B cell (primary cell): ENCODE measurements at regions not wholly inside any gene's neighbourhood (a gene's known extent, or its start where the extent isn't known, plus 50 kb on each side); places are given as distances from the start of the nearest gene placed in this dataset.

Experiments
- ATAC-seq: fragments of 200-7000 bp; cut with Tn5 transposase; one replicate; pipeline ENCODE4 v1.10.0; 2021; ENCODE audit warnings: low read depth, mild to moderate bottlenecking, moderate number of reproducible peaks, moderate library complexity
- CTCF ChIA-PET: fragments of 350-600 bp; sonication (Branson Sonifier 250); formaldehyde crosslinking; loops from one replicate; lab custom pipeline; 2021; ENCODE audit warnings: antibody characterized with exemption, inconsistent platforms; lab: Charles Lee
- POLR2A ChIA-PET: fragments of 350-600 bp; sonication (Branson Sonifier 250); formaldehyde crosslinking; loops from one replicate; lab custom pipeline; 2021; ENCODE audit warnings: antibody characterized with exemption; lab: Charles Lee
- DNase-seq: peaks from one replicate; pipeline ENCODE4 v3.0.0; 2013
- H2AFZ ChIP-seq: 2 replicates; pipeline ENCODE4 v1.6.1; 2012; ENCODE audit warnings: mild to moderate bottlenecking, low read depth, low read length; ENCODE audit not compliant: insufficient read depth, poor library complexity, severe bottlenecking
- H3K27ac ChIP-seq, 2 donors: 1 replicate in 1 of 2; 2 replicates in 1 of 2; pipeline ENCODE4 v1.5.1; 2012 to 2013; ENCODE audit warnings: low read length in 2 of 2, mild to moderate bottlenecking in 2 of 2, moderate library complexity in 1 of 2
- H3K27me3 ChIP-seq, 4 experiments: fragments of 200-600 bp in 1 of 4; sonication (generic) in 1 of 4; replicated peaks in 1 of 4; 1 replicate in 2 of 4; 2 replicates in 2 of 4; pipeline versions ENCODE4 v1.6.1 to v1.7.0; 2013 to 2016; ENCODE audit warnings: low read length in 3 of 4, mild to moderate bottlenecking in 2 of 4, mixed read lengths in 1 of 4, moderate library complexity in 1 of 4; ENCODE audit not compliant: insufficient read depth in 4 of 4, control insufficient read depth in 3 of 4; ENCODE audit errors: control extremely low read depth in 1 of 4
- H3K36me3 ChIP-seq, 2 experiments: replicated peaks in 1 of 2; 1 replicate in 1 of 2; 2 replicates in 1 of 2; pipeline versions ENCODE4 v1.6.1 to v1.7.1; 2013; ENCODE audit warnings: low read length in 1 of 2; ENCODE audit not compliant: insufficient read depth in 2 of 2, control insufficient read depth in 1 of 2; ENCODE audit errors: control extremely low read depth in 1 of 2, extremely low read depth in 1 of 2
- H3K4me1 ChIP-seq, 2 donors: fragments of 200-600 bp in 1 of 2; sonication (generic) in 1 of 2; 1 replicate in 1 of 2; 2 replicates in 1 of 2; pipeline versions ENCODE4 v1.5.1 to v1.6.1; 2013 to 2017; ENCODE audit warnings: low read length in 2 of 2; ENCODE audit not compliant: control insufficient read depth in 2 of 2, insufficient read depth in 2 of 2
- H3K4me2 ChIP-seq: replicated peaks from 2 replicates; pipeline ENCODE3; 2012; ENCODE audit warnings: mild to moderate bottlenecking, low read depth, low read length; ENCODE audit not compliant: poor library complexity, severe bottlenecking
- H3K4me3 ChIP-seq, 5 experiments: fragments of 200-600 bp in 1 of 5; sonication (generic) in 1 of 5; 1 replicate in 3 of 5; 2 replicates in 2 of 5; pipeline versions ENCODE4 v1.5.1 to v1.7.0; 2011 to 2016; ENCODE audit warnings: low read length in 4 of 5, mild to moderate bottlenecking in 4 of 5, low read depth in 2 of 5, control low read depth in 1 of 5, moderate library complexity in 1 of 5; ENCODE audit not compliant: insufficient read depth in 1 of 5; ENCODE audit errors: control extremely low read depth in 1 of 5, extremely low read depth in 1 of 5
- H3K79me2 ChIP-seq: fragments of 200-600 bp; sonication (generic); one replicate; pipeline ENCODE4 v1.6.0; 2016; ENCODE audit warnings: low read length; ENCODE audit not compliant: control insufficient read depth, insufficient read depth
- H3K9ac ChIP-seq: fragments of 200-600 bp; sonication (generic); 2 replicates; pipeline ENCODE4 v1.6.1; 2017; ENCODE audit warnings: mild to moderate bottlenecking, low read length, moderate library complexity
- H3K9me3 ChIP-seq, 3 donors: one replicate each; pipeline versions ENCODE4 v1.6.1 to v1.7.1; 2013; ENCODE audit warnings: low read length in 2 of 3; ENCODE audit not compliant: control insufficient read depth in 2 of 3, insufficient read depth in 1 of 3; ENCODE audit errors: control extremely low read depth in 1 of 3
- H4K20me1 ChIP-seq: 2 replicates; pipeline ENCODE4 v1.6.0; 2012; ENCODE audit warnings: mild to moderate bottlenecking, low read length; ENCODE audit not compliant: insufficient read depth, control insufficient read depth, poor library complexity, severe bottlenecking
- H3K27ac Mint-ChIP-seq: one replicate; pipeline ENCODE4 v1.8.0; 2021; ENCODE audit warnings: mixed read lengths
- H3K27me3 Mint-ChIP-seq: one replicate; pipeline ENCODE4 v1.8.0; 2021; ENCODE audit warnings: mixed read lengths
- H3K4me1 Mint-ChIP-seq: one replicate; pipeline ENCODE4 v1.8.0; 2021; ENCODE audit warnings: mixed read lengths
- H3K4me3 Mint-ChIP-seq: one replicate; pipeline ENCODE4 v1.8.0; 2021; ENCODE audit warnings: mixed read lengths
- H3K9me3 Mint-ChIP-seq: one replicate; pipeline ENCODE4 v1.8.0; 2022; ENCODE audit warnings: mixed read lengths; ENCODE audit not compliant: insufficient read depth
- CTCF ChIP-seq: fragments of 200-600 bp; IDR thresholded peaks from one replicate; pipeline ENCODE4 v1.8.0; 2022; ENCODE audit warnings: antibody characterized with exemption, mild to moderate bottlenecking
- EZH2 ChIP-seq: IDR thresholded peaks from 2 replicates; pipeline ENCODE4 v1.6.1; 2012; ENCODE audit warnings: borderline replicate concordance, low read depth, mild to moderate bottlenecking, moderate library complexity, low read length; ENCODE audit not compliant: insufficient read depth, poor library complexity, severe bottlenecking
- WGBS: methylation state at CpG from one replicate; pipeline ENCODE4 v1.1.5; 2013; ENCODE audit warnings: missing lambda C conversion rate; ENCODE audit not compliant: insufficient coverage; 5-methylcytosine and 5-hydroxymethylcytosine counted together
- intact Hi-C: fragments of 100-400 bp; cut with micrococcal nuclease; formaldehyde crosslinking; loops from one replicate; pipeline ENCODE4 v1.10.0; 2022

GRCh38 chr14:94935706-94936300 is 165.9 kb upstream of the GSC start:
- WGBS = 82% methylated on average over 6 of the region's 13 CpGs
- Histone ChIP-seq H4K20me1 (no peaks in the 10 kb centered on the region), H3K4me1 (no peaks in the 10 kb centered on the region), H3K36me3 (no peaks in the 10 kb centered on the region), H3K27me3 (no peaks in the 10 kb centered on the region), H3K79me2 (no peaks in the 10 kb centered on the region), H3K4me3 (no peak overlapping the region), H2AFZ (no peak overlapping the region), H3K27ac (no peak overlapping the region), H3K9ac (no peak overlapping the region), H3K9me3 (peaks cover 0 to 7% (median 0%) of the 10 kb centered on the region in 3 donors), H3K4me2 (no peak overlapping the region)
- Mint-ChIP-seq H3K9me3 (no peaks in the 10 kb centered on the region), H3K4me1 (no peaks in the 10 kb centered on the region), H3K27ac (no peak overlapping the region), H3K4me3 (no peak overlapping the region), H3K27me3 (peaks cover 6% of the 10 kb centered on the region)
- DNase-seq = no peak
- ATAC-seq = no peak
- CTCF ChIA-PET = no interaction called here
- no peak for TF ChIP-seq EZH2
- no peak for TF ChIP-seq CTCF
- POLR2A ChIA-PET = no interaction called here
- intact Hi-C loops = no loop called here

GRCh38 chr14:94934276-94934810 is 164.4 kb upstream of the GSC start:
- TF ChIP-seq EZH2 = no peak
- no peak for TF ChIP-seq CTCF
- Histone ChIP-seq H2AFZ (no peak overlapping the region), H3K79me2 (no peaks in the 10 kb centered on the region), H3K4me3 (no peak overlapping the region), H3K4me2 (no peak overlapping the region), H3K9me3 (peaks cover 0 to 2% (median 0%) of the 10 kb centered on the region in 3 donors), H3K9ac (no peak overlapping the region), H3K36me3 (no peaks in the 10 kb centered on the region), H3K4me1 (no peaks in the 10 kb centered on the region), H3K27me3 (no peaks in the 10 kb centered on the region), H4K20me1 (no peaks in the 10 kb centered on the region), H3K27ac (no peak overlapping the region)
- WGBS = 82% methylated on average over 5 of the region's 6 CpGs
- no peak for ATAC-seq
- POLR2A ChIA-PET = no interaction called here
- no peaks in the 10 kb centered on the region for H3K4me1 Mint-ChIP-seq
- peaks cover 6% of the 10 kb centered on the region for H3K27me3 Mint-ChIP-seq
- CTCF ChIA-PET = no interaction called here
- intact Hi-C loops = no loop called here
- DNase-seq = no peak
- no peak overlapping the region for H3K27ac Mint-ChIP-seq
- no peak overlapping the region for H3K4me3 Mint-ChIP-seq
- no peaks in the 10 kb centered on the region for H3K9me3 Mint-ChIP-seq
